ENCODE measurements at regions not wholly inside any gene's neighbourhood (a gene's known extent, or its start where the extent isn't known, plus 50 kb on each side); places are given as distances from the start of the nearest gene placed in this dataset.

DNA sequence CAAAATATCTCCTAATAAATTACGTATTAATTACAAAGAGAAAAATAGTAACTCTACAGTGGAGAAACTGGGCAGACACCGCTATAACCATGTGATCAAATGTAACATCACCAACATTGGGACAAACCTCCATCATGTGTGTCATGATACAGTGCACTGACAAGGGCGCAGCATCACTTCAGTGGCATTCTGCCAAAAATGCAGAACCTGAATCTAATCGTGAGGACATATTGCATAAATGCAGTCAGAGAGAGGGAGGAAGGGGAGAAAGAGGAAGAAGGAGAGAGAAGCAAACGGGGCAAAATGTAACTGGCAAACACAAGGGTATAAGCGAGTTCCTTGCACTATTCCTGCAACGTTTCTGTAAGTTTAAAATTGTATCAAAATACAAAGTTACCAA, 74.2 kb upstream of the MARCHF10 start:
- intact Hi-C loops (cut with DNase I, micrococcal nuclease): no loop called here
- no peaks in the 10 kb centered on the region for H3K9me3 ChIP-seq
- H3K36me3 ChIP-seq (ENCODE audit: low read depth): no peaks in the 10 kb centered on the region
- DNase-seq (no peak), ATAC-seq (no peak)
- H3K4me1 ChIP-seq (ENCODE audit: low read depth): no peaks in the 10 kb centered on the region
- TF ChIP-seq CTCF (IDR thresholded peaks at IDR 0.05): no peak
- no peak overlapping the region for H3K4me3 ChIP-seq

GRCh38 chr17:62880120-62880519, 72.0 kb upstream of the MARCHF10 start:
- no peak for TF ChIP-seq CTCF (IDR thresholded peaks at IDR 0.05)
- no peaks in the 10 kb centered on the region for H3K36me3 ChIP-seq (ENCODE audit: low read depth)
- intact Hi-C loops (cut with DNase I, micrococcal nuclease): no loop called here
- H3K4me3 ChIP-seq: no peak overlapping the region
- DNase-seq: no peak
- H3K9me3 ChIP-seq: no peaks in the 10 kb centered on the region
- H3K4me1 ChIP-seq (ENCODE audit: low read depth): no peaks in the 10 kb centered on the region
- ATAC-seq: no peak

- DNase-seq (no peak), ATAC-seq (no peak)
- H3K4me1 ChIP-seq (ENCODE audit: low read depth): no peaks in the 10 kb centered on the region
- H3K9me3 ChIP-seq: no peaks in the 10 kb centered on the region
- no peak for TF ChIP-seq CTCF (IDR thresholded peaks at IDR 0.05)
- intact Hi-C loops (cut with DNase I, micrococcal nuclease): no loop called here
- H3K36me3 ChIP-seq (ENCODE audit: low read depth): no peaks in the 10 kb centered on the region
- no peak overlapping the region for H3K4me3 ChIP-seq
Measured at GRCh38 chr17:62876673-62877405, 68.7 kb upstream of the MARCHF10 start.

DNA sequence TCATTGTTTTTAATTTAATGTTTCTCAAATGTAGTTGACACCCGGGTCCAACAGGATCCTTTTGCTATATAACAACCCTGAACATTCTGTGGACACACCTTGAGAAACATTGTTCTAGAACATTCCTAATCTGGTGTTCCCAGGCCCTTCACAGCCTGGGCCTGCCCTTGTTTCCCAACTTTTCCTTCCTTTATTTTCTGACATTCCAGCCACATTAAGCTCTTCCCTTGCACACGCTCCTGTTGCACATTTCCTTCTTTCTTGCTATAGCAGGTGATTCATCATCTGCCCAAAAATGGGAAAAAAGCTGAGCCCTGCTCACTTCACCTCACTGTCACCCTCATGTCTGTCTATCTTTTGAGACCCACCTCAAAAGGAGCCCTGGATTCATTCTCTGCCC, 67.9 kb upstream of the MARCHF10 start:
- no peak for TF ChIP-seq CTCF (IDR thresholded peaks at IDR 0.05)
- no peak overlapping the region for H3K4me3 ChIP-seq
- no peaks in the 10 kb centered on the region for H3K36me3 ChIP-seq (ENCODE audit: low read depth)
- intact Hi-C loops (cut with DNase I, micrococcal nuclease): no loop called here
- H3K4me1 ChIP-seq (ENCODE audit: low read depth): no peaks in the 10 kb centered on the region
- DNase-seq (no peak), ATAC-seq (no peak)
- H3K9me3 ChIP-seq: no peaks in the 10 kb centered on the region

DNA sequence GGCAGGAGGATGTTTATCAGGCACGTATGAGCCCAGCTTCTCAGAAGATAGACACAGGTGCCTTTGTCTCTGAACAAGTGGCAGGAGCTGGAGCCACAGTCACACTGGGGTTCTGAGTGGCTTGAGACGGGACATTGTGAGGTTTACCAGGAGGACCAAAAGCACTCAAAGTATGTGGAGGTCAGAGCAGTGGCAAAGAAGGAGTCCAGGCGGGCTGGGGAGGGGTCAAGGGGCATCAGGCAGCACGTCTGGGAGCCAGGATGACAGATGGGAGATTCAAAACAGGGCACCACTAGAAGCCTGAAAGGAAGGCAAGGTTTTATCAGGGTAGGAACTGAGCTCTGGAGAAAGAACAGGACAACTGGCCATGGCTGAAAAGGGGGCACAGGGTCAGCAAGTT, 67.2 kb upstream of the MARCHF10 start:
- Histone ChIP-seq H3K4me3 (no peak overlapping the region), H3K9me3 (no peaks in the 10 kb centered on the region), H3K4me1 (ENCODE audit: low read depth) (no peaks in the 10 kb centered on the region), H3K36me3 (ENCODE audit: low read depth) (no peaks in the 10 kb centered on the region)
- intact Hi-C loops (cut with DNase I, micrococcal nuclease): no loop called here
- TF ChIP-seq CTCF (IDR thresholded peaks at IDR 0.05): no peak
- DNase-seq: no peak
- no peak for ATAC-seq

- Histone ChIP-seq H3K4me3 (no peak overlapping the region), H3K36me3 (ENCODE audit: low read depth) (no peaks in the 10 kb centered on the region), H3K9me3 (no peaks in the 10 kb centered on the region), H3K4me1 (ENCODE audit: low read depth) (no peaks in the 10 kb centered on the region)
- DNase-seq (no peak), ATAC-seq (no peak)
- no peak for TF ChIP-seq CTCF (IDR thresholded peaks at IDR 0.05)
- intact Hi-C loops (cut with DNase I, micrococcal nuclease): no loop called here
Measured at GRCh38 chr17:62871291-62871690, 63.2 kb upstream of the MARCHF10 start.

Data from mucosa of descending colon (tissue), 3 donors.